Effector CD4-positive, alpha-beta T cell (primary cell): ENCODE measurements at regions not wholly inside any gene's neighbourhood (a gene's known extent, or its start where the extent isn't known, plus 50 kb on each side); places are given as distances from the start of the nearest gene placed in this dataset.
"Not testable (repeated sequence)": the region's sequence is repeated elsewhere in the genome, so short reads cannot be mapped to it uniquely, and the experiment has no call there.

Source experiments
- DNase-seq: peaks from one replicate; pipeline ENCODE4 v3.0.0-alpha.2; 2020

DNA sequence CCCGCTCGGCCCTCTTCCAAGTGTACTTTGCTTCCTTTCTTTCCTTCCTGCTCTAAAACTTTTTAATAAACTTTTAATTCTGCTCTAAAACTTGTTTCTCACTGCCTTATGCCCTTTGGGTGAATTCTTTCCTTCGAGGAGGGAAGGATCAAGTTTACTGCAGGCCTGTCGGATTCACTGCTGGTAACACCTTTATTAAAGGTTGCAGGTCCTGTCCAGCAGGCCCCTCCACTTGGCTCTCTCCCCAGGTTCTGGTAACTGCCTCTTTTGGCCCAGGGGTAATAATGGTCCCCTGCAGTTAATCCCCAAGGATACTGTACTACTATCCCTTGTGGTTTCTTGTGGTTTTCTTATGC, 152.7 kb upstream of the EEA1 start:
- no peak for DNase-seq

DNA sequence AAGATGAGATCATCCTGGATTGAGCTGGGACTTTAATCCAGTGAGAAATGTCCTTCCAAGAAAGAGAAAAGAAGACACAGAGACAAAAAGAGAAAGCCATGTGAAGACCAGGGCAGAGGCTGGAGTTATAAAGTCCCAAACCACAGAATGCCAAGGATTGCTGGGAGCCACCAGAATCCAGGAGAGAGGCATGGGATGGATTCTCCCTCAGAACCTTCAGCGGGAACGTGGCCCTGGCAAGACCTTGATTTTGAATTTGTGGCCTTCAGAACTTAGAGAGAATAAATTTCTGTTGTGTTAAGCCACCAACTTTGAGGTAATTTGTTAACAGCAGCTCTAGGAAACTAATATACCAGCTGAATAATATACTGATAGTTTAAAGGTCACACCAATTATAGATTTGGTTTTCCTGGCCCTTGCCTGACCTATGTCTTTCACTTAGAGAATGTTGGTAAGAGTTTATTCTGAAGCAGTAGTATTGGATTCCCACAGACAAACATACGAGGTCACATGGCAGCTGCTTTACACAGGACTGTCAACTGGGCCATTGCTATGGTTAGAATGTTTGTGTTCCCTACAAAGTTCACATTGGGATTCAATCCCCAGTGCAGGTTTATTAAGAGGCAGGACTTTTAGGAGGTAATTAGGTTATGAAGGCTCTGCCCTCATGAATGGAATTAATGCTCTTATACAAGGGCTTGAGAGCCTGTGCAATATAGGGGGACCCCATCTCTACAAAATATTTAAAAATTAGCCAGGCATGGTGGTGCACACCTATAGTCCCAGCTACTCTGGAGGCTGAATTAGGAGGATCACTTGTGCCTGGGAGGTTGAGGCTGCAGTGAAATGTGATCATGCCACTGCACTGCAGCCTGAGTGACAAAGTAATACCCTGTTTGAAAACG, 156.5 kb upstream of the EEA1 start:
- DNase-seq: no peak

- no peak for DNase-seq
These were observed 157.2 kb upstream of the EEA1 start for GRCh38 chr12:93086288-93086727.

GRCh38 chr12:93087840-93088610, 158.9 kb upstream of the EEA1 start:
- no peak for DNase-seq

GRCh38 chr12:93089805-93090569, 160.9 kb upstream of the EEA1 start:
- no peak for DNase-seq

GRCh38 chr12:93090731-93091172, 161.7 kb upstream of the EEA1 start:
- no peak for DNase-seq

DNA sequence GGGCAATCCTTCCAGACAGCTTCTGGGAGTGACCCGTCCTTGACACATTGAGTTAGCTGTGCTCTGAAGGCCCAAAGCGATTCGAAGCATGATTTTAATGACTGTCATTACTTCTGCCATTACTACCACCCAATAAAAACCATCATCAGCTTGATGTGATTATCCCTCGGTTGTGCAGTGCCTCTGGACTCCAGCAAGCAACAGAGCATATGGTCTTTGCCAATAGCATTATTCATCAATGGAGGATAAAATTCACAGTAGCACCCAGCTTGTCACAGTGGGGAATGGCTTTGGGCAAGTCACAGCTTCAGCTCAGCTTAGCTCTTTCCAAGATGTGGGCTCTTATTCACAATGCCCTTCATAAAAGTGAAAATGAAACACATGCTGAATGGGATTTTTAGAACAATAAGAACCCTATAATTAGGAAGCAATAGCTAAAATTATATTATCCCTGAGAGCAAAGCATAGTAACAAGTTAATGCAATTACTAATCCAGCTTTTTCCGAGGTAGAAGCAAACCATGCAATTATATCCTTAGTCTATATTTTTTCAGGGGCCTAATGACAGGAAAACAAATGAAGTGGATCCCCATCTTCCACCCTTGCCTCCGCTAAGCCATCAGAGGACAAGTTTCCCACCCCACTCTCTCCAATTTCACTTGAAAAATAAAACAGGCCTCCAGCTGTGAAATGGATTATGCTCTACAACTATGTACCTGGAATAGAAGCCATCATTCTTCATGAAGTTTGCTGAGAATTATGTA, 163.0 kb upstream of the EEA1 start:
- DNase-seq: no peak

DNA sequence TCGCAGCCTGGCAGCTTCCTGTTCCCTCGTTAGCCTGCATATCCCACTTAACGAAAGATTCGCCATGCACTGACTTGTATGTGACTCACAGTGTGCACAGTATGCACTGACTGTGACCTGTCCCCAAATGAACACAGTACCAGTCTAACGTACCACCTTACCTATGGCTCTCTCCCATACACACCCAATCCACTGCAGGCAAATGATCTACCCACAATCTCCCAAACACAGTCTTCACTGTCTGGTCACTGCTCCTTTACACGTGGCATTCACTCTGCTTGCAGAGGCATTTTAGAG, 163.5 kb upstream of the EEA1 start:
- no peak for DNase-seq

DNA sequence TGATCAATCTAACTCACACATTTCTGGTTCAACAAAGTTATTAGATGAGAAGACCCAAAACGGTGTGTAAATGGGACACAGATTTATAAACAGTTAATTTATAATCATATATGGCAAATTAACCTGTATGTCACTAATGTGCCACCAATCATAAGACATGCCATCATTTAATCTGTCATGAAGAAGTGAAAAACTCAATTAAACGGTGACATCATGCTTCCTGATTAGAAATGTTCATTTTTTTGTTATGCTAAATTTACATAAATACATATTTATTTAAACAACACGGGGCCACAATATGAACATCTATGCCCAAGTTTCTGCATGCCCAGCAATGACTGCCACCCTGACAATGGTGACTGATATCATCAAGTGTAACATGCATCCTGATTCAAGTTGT, 164.1 kb upstream of the EEA1 start:
- DNase-seq: no peak

- DNase-seq: not testable (repeated sequence)
These were observed 165.1 kb upstream of the EEA1 start for GRCh38 chr12:93094222-93094621.

GRCh38 chr12:93094988-93095737, 166.1 kb upstream of the EEA1 start:
- no peak for DNase-seq

- DNase-seq: no peak
These were observed 168.3 kb upstream of the EEA1 start for GRCh38 chr12:93097417-93097816.

DNA sequence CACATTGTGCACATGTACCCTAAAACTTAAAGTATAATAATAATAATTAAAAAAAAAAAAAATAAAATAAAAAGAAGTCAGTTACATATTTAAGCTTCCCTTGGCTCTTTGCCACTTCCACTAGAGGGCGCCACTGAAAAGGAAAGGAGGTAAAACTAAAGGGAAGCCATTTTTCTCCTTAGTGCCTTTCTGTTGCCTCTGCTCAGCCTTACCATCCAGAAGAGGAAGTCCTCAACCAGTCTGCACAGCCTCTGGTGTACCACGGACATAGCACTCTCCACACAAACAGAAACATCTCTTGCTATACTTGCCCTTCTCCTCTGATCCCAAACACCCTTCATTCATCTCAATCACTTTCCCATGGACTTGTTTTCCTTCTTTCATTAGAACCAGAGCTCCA, 169.0 kb upstream of the EEA1 start:
- peak; percentile 54 for DNase-seq

DNA sequence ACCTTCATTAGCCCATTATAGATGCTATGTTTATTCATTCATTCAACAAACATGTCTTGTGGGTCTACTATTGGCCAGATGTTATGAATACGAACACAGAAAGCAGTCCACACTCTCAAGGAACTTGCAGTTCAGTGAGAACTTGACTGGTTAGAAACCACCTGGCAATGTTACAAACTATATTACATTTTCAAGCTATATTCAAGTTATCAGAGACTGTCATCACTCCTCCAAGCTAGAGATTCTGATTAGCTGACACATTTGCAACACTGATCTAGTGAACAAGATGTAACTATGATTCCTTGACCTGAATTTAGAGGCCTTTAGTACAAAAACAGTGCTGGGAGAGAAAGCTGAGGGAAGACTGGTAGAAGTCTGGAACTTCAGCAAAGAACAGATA, 170.7 kb upstream of the EEA1 start:
- DNase-seq: no peak

DNA sequence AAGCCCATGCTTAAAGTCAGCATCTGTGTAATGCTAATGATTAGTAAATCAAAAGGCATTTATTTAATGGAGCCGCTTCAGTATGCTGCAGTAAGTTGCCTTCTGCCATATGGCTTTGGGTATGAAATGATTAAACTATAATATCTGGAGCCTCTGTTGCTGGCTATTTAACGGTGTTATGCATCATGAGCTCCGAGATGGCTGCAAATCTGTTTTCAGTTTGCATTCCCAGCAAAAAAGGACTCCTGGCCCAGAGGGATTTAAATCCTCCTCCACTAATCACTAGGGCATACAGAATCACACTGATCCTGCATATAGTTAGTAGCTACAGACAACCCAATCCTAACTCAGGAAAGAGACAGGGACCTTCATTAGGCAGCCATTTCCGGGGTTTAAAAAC, 171.5 kb upstream of the EEA1 start:
- no peak for DNase-seq

DNA sequence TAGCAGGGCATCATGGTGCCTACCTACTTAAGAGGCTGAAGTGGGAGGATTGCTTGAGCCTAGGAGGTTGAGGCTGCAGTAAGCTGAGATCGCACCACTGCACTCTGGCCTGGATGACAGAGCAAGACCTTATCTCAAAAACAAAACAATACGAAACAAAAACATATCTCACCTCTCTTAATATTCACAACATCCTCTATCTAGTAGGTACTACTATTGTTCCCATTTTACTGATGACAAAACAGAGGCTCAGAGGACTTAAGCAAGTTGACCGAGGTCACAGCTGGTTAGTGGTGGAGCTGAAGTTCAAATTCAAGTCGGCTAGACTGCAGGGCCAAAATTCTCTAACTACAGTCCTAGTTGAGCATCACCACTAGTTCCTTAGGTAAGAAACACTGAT, 172.3 kb upstream of the EEA1 start:
- DNase-seq: no peak

- DNase-seq: no peak
These were observed 173.2 kb upstream of the EEA1 start for GRCh38 chr12:93102312-93102711.

GRCh38 chr12:93102744-93103143, 173.6 kb upstream of the EEA1 start:
- DNase-seq: no peak

GRCh38 chr12:93103154-93103553, 174.1 kb upstream of the EEA1 start:
- no peak for DNase-seq

GRCh38 chr12:93104535-93104934, 175.4 kb upstream of the EEA1 start:
- DNase-seq: no peak

- DNase-seq: no peak
These were observed 177.8 kb upstream of the EEA1 start for GRCh38 chr12:93106910-93107309.
